ENCODE measurements at regions not wholly inside any gene's neighbourhood (a gene's known extent, or its start where the extent isn't known, plus 50 kb on each side); places are given as distances from the start of the nearest gene placed in this dataset.

- TF ChIP-seq EZH2 (IDR thresholded peaks at IDR 0.05; ENCODE audit: low read length, unreplicated experiment) = no peak
- TF ChIP-seq, protein P1, sequence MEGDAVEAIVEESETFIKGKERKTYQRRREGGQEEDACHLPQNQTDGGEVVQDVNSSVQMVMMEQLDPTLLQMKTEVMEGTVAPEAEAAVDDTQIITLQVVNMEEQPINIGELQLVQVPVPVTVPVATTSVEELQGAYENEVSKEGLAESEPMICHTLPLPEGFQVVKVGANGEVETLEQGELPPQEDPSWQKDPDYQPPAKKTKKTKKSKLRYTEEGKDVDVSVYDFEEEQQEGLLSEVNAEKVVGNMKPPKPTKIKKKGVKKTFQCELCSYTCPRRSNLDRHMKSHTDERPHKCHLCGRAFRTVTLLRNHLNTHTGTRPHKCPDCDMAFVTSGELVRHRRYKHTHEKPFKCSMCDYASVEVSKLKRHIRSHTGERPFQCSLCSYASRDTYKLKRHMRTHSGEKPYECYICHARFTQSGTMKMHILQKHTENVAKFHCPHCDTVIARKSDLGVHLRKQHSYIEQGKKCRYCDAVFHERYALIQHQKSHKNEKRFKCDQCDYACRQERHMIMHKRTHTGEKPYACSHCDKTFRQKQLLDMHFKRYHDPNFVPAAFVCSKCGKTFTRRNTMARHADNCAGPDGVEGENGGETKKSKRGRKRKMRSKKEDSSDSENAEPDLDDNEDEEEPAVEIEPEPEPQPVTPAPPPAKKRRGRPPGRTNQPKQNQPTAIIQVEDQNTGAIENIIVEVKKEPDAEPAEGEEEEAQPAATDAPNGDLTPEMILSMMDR (conservative IDR thresholded peaks at IDR 0.05; ENCODE audit: low read depth, low read length) = no peak
Measured at GRCh38 chr2:33836628-33837027, 237.5 kb upstream of the FAM98A start.
